Astrocyte of the cerebellum (primary cell): ENCODE measurements at regions not wholly inside any gene's neighbourhood (a gene's known extent, or its start where the extent isn't known, plus 50 kb on each side); places are given as distances from the start of the nearest gene placed in this dataset.

Source experiments
- DNase-seq: peaks from one replicate; pipeline ENCODE4 v3.0.0-alpha.2; 2011; ENCODE audit warnings: low read depth
- H3K4me3 ChIP-seq: 2 replicates; pipeline ENCODE4 v1.5.1; 2011; ENCODE audit warnings: mild to moderate bottlenecking, low read depth, low read length, moderate library complexity
- CTCF ChIP-seq: IDR thresholded peaks from 2 replicates; pipeline ENCODE4 v1.5.1; 2012; ENCODE audit warnings: low read length, low read depth, moderate library complexity, mild to moderate bottlenecking; ENCODE audit errors: missing control alignments
- in situ Hi-C: cut with HindIII; loops from 2 replicates; pipeline ENCODE4 v1.10.0; 2017; ENCODE audit warnings: low sequenced_read_pairs

GRCh38 chr14:101070540-101071492 is 167.3 kb upstream of the RTL1 start:
- in situ Hi-C loops = no loop called here
- no peak for TF ChIP-seq CTCF
- no peak overlapping the region for H3K4me3 ChIP-seq
- DNase-seq = no peak

- in situ Hi-C loops = no loop called here
- no peak for TF ChIP-seq CTCF
- no peak for DNase-seq
- H3K4me3 ChIP-seq = no peak overlapping the region
Measured at GRCh38 chr14:101071493-101071906, 168.0 kb upstream of the RTL1 start.

GRCh38 chr14:101072070-101072469 is 168.5 kb upstream of the RTL1 start:
- no peak for DNase-seq
- no peak for TF ChIP-seq CTCF
- no peak overlapping the region for H3K4me3 ChIP-seq
- in situ Hi-C loops = no loop called here

- no peak for DNase-seq
- in situ Hi-C loops = no loop called here
Measured at GRCh38 chr14:101072531-101072930, 169.0 kb upstream of the RTL1 start.

GRCh38 chr14:101072945-101073597 is 169.5 kb upstream of the RTL1 start:
- in situ Hi-C loops = no loop called here
- peak; percentile 86 for DNase-seq
- TF ChIP-seq CTCF = no peak
- no peak overlapping the region for H3K4me3 ChIP-seq

More at GRCh38 chr14:101072531-101072930, 169.0 kb upstream of the RTL1 start:
- TF ChIP-seq CTCF = no peak
- no peak overlapping the region for H3K4me3 ChIP-seq

- DNase-seq = no peak
- in situ Hi-C loops = no loop called here
- no peak for TF ChIP-seq CTCF
- H3K4me3 ChIP-seq = no peak overlapping the region
Measured at GRCh38 chr14:101073598-101073965, 170.1 kb upstream of the RTL1 start.
